Activated CD8-positive, alpha-beta memory T cell treated with anti-CD3 and anti-CD28 coated beads, Interleukin-2, amount 50 U/mL, for 1 hour (primary cell): ENCODE measurements at regions not wholly inside any gene's neighbourhood (a gene's known extent, or its start where the extent isn't known, plus 50 kb on each side); places are given as distances from the start of the nearest gene placed in this dataset.

ENCODE experiments used
- DNase-seq: peaks from one replicate; pipeline ENCODE4 v3.0.0-alpha.2; 2020; ENCODE audit errors: extremely low read depth

- DNase-seq = no peak
Observed at GRCh38 chr2:7887441-7887840, 794.4 kb upstream of the ID2 start.

DNA sequence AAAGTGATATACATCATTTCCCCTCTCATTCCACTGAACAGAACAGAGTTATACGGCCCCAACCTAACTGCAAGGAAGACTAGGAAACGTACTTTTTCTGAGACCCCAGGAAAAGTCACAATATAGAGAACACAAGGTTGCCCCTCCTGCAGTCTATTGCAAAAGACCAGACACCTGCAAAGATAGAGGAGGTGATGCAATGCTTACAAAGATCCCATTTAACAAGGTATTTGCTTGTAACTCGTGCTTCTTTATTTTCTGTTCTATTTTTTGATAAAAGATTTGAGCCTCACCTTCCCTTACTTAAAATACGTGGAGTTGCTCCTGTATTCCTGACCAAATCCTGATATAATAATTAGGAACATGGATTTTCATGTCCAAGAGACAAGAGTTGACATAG is 793.0 kb upstream of the ID2 start:
- no peak for DNase-seq

DNA sequence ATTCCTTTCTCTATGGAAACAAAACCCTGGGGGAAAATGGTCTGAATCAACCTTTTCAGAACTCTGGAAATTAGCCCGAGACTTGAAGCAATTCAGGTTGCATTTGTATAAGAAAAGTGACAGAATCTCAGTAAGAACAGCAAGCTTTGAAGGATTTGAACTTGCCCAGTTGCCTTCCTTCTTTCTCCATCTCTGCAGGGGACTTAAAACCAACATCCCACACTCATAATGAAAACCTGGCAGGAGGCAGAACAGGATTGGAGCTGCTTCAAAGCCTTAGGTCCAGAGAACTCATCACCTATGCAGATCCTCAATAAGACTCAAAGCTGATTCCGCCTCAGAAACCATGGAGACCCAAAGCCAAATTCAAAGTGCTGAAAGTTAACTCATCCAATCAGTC is 790.5 kb upstream of the ID2 start:
- no peak for DNase-seq

GRCh38 chr2:7895289-7895688 is 786.6 kb upstream of the ID2 start:
- no peak for DNase-seq

DNA sequence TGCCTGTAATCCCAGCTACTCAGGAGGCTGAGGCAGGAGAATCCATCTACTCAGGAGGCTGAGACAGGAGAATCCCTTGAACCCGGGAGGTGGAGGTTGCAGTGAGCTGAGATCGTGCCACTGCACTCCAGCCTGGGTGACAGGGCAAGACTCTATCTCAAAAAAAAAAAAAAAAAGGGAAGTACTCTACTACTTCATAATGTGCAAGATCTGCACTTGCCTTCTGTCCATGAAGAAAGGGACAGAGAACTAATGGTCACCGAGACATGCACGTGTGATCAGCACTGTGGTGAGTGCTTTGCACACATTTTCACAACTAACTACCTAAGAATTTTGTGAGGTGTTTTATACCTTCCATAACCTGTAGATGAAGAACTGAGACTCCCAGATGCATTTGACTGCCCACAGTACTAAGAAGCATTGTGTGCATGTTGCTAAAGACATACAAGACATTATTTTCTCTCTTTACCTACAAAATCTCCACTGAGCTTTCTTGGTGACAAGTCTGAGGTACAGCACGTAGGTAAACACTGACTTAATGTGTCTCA is 784.8 kb upstream of the ID2 start:
- no peak for DNase-seq

- DNase-seq = no peak
Observed at GRCh38 chr2:7899241-7899640, 782.6 kb upstream of the ID2 start.

- no peak for DNase-seq
Observed at GRCh38 chr2:7899923-7900322, 781.9 kb upstream of the ID2 start.

GRCh38 chr2:7900593-7900992 is 781.3 kb upstream of the ID2 start:
- no peak for DNase-seq

GRCh38 chr2:7902251-7902765 is 779.5 kb upstream of the ID2 start:
- DNase-seq = no peak

DNA sequence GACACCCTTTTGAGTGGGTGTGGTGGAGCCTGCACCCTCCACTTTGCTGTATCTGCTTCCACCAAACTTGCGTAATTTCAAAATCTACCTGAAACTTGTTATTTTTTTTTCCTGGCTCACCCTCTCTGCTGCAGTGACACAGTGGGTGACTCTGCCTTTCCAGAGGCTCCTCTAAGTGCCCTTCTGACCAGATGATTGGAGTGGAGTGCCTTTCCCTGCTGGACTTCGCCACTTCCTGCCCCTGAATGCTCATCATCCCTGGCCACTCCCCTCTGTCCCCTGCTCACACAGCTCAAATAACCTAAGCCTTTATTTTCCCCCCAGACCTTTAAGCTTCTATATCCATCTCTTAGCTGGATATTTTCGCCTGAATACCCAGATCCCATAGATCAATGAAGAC is 777.5 kb upstream of the ID2 start:
- no peak for DNase-seq

GRCh38 chr2:7905756-7906155 is 776.1 kb upstream of the ID2 start:
- no peak for DNase-seq

- no peak for DNase-seq
Observed at GRCh38 chr2:7906431-7906830, 775.4 kb upstream of the ID2 start.

DNA sequence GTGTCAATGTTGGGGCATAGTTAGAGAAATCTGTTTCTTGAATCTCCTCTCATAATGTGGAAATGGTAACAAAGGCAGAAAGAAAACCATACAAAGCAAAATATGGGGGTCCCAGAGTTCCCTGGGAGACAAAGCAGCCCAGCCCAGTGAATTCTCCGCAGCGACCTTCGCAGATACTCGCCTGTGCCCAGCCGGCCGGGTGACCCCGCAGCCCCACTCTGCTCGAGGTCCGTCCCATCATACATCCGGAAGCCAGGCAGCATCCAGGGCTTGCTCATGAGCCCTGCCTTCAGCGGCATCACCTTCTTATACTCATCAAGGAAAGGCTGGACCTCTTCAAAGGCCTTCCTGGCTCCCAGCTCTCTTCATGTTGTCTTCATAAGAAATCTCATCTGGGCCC is 774.8 kb upstream of the ID2 start:
- DNase-seq = no peak

DNA sequence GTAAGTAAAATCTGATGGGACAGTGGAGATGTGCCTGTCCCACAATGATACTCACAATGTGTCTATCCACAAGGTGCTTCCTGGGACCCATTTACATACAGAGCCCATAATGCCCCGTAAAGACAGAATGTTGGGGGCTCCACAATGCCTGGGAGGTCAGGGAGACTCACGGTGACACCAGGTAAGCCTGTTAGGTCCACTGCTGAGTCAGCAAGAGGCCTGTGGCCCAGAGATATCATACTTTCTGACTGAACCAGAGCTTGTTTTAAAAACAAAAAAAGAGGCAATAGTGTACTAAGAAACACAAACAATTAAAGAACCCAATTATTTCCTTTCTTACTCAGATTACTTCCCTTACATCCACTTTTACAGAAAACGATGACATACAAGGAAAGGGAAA is 771.1 kb upstream of the ID2 start:
- no peak for DNase-seq

GRCh38 chr2:7911196-7911595 is 770.7 kb upstream of the ID2 start:
- no peak for DNase-seq

- DNase-seq = no peak
Observed at GRCh38 chr2:7913974-7914373, 767.9 kb upstream of the ID2 start.

GRCh38 chr2:7915302-7916091 is 766.4 kb upstream of the ID2 start:
- no peak for DNase-seq

- no peak for DNase-seq
Observed at GRCh38 chr2:7916670-7917069, 765.2 kb upstream of the ID2 start.

DNA sequence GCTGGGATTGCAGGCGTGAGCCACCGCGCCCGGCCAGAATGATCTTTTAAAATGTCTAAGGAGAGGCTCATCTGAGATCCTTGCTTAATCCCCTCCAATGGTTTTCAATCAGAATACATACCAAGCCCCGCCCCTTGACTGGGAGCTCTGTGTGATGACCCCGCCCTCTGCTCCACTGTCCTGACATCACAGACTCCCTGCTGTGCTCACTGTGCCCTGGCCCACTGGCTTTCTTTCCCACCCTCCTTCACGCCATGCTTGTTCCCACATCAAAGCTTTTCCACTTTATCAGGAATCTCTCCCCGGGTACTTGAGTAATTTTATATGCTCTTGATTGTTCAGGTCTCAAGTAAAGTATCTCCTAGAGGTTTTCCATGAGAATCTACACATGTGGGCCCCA is 762.3 kb upstream of the ID2 start:
- DNase-seq = no peak

DNA sequence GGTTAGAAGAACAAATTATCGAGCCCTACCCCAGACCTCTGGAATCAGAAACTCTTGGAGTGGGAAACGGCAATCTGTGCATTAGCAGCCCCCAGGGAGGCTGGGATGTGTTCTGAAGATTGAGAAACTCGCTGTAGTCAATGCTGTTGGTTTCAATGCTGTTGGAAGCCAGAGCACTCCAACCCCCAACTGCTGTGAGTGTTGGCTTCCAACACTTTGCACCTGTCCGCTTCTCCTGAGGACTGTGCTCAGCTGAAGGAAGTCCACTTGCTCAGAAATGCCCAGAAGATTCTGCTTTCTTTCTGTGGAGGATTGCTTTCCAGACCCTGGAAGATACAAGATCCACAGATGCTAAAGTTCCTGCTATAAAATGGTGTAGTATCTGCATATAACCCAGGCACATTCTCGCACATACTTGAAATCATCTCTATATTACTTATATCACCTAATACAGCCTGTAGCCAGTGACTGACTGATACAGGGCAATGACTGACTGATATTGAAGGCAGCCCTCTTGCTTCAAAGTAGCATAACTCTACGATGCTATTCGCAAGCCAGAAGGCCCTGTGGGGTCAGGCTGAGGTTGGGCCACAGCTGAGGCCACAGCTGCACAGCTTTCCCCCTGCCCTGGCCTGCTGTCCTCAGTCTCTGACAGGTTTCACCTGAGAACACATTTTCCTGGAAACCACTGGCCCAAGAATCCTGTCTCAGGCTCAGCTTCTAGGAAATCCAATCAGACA is 757.7 kb upstream of the ID2 start:
- no peak for DNase-seq

DNA sequence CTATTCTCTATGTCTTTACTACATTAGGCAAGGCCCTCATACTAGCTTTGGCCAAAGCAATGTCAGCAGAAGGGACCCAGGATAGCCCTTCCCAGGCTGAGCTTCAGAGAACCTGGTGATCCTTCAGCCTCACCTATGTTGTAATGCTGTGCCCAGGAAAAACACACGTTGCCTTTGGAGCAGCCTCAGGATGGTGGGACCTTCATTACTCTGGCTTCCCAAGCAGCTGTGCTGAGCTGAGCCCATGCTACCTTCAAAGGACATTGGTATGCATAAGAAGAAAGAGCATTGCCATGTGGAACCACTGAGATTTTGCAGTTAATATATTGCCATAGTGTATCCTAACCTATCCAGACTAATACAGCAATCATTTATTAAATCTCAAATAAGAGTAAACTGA is 756.4 kb upstream of the ID2 start:
- DNase-seq = no peak

- no peak for DNase-seq
Observed at GRCh38 chr2:7927691-7928090, 754.2 kb upstream of the ID2 start.

DNA sequence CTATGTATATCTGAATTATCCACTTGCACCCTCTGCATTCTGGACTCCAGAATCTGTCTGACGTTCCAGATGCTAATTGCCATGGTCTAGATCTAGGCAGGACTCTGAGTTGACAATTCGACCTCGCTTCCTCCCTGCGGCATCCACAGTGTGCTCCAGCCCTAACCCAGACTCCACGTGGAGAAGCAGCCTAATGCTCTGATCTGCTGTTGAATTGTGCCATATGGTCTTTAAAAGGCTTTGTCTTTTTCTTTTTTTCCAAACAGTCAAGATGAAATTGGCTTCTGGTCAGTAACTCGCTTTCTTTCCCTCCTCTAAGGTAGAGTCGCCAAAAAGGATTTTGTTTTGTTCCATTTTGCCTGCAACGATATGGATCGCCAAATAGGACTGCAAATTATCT is 752.6 kb upstream of the ID2 start:
- no peak for DNase-seq
